ENCODE measurements at regions not wholly inside any gene's neighbourhood (a gene's known extent, or its start where the extent isn't known, plus 50 kb on each side); places are given as distances from the start of the nearest gene placed in this dataset.

DNA sequence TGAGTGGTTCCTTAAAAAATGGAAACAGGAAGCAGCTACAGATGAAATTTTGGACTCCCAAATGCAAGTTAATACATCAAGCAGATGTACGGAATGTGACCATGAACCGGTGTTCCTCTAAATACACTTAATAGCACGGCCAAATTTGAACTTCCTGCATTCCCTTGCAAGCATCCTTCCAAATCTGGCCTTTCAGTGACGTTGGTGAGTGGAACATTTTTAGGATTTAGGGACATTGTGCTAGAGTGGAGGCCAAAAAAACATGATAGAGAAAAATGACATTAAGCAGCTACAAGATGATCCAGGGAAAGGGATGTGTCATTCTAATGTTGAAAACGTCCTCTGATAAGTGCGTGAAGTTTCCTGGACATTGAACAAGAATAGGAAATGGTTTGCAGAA lies 62.1 kb downstream of the CTAGE1 start:
- TF ChIP-seq POLR2AphosphoS5 (IDR thresholded peaks at IDR 0.05; ENCODE audit: low read depth, low read length) (no peak), TAF1 (IDR thresholded peaks at IDR 0.05; ENCODE audit: borderline replicate concordance, insufficient read depth, low read length) (no peak)
- TF ChIP-seq, protein P1, sequence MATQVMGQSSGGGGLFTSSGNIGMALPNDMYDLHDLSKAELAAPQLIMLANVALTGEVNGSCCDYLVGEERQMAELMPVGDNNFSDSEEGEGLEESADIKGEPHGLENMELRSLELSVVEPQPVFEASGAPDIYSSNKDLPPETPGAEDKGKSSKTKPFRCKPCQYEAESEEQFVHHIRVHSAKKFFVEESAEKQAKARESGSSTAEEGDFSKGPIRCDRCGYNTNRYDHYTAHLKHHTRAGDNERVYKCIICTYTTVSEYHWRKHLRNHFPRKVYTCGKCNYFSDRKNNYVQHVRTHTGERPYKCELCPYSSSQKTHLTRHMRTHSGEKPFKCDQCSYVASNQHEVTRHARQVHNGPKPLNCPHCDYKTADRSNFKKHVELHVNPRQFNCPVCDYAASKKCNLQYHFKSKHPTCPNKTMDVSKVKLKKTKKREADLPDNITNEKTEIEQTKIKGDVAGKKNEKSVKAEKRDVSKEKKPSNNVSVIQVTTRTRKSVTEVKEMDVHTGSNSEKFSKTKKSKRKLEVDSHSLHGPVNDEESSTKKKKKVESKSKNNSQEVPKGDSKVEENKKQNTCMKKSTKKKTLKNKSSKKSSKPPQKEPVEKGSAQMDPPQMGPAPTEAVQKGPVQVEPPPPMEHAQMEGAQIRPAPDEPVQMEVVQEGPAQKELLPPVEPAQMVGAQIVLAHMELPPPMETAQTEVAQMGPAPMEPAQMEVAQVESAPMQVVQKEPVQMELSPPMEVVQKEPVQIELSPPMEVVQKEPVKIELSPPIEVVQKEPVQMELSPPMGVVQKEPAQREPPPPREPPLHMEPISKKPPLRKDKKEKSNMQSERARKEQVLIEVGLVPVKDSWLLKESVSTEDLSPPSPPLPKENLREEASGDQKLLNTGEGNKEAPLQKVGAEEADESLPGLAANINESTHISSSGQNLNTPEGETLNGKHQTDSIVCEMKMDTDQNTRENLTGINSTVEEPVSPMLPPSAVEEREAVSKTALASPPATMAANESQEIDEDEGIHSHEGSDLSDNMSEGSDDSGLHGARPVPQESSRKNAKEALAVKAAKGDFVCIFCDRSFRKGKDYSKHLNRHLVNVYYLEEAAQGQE (IDR thresholded peaks at IDR 0.05; ENCODE audit: insufficient read depth in 1 of 2, low read depth in 2 of 2, low read length in 2 of 2): no peak

DNA sequence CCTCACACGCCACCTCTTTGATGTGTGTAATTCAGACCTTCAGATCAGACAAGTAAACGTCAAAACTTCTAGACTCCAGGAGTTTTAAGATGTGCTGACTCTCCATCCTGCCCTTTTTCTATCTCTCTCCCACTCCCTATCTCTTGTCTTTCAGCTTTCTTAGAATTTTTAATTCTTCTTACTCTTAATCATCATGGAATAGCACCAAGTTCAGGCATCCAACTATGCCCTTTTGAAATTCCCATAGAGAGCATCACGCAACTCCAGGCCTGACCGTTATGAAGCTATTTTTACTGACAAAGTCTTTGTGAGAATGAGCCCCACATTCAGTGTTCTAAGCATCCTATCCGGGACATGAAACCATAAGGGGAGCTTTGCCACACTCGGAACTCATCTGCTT lies 62.6 kb downstream of the CTAGE1 start:
- TF ChIP-seq, protein P1 (IDR thresholded peaks at IDR 0.05; ENCODE audit: insufficient read depth in 1 of 2, low read depth in 2 of 2, low read length in 2 of 2): no peak
- no peak for TF ChIP-seq TAF1 (IDR thresholded peaks at IDR 0.05; ENCODE audit: borderline replicate concordance, insufficient read depth, low read length)
- no peak for TF ChIP-seq SIN3A (IDR thresholded peaks at IDR 0.05; ENCODE audit: borderline replicate concordance, insufficient read depth, low read length)

DNA sequence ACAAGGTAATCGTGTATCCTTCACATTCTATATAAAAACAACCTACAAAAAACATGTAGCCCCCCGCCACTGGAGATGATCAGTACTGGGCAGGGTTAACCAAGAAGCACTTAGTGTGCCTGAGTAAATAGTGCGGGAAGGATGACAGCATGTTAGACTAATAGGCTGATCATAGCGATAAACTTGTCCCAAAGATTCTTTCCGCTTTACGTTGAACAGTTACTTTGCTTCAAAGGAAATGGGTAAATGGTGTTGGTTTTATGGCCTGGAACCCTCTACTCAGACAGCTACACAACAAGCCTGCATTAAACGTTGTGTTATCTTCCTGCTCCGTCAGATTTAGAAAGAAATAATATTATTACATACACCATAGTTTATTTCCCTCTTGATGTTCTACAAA lies 67.7 kb downstream of the CTAGE1 start:
- TF ChIP-seq TAF1 (IDR thresholded peaks at IDR 0.05; ENCODE audit: borderline replicate concordance, insufficient read depth, low read length): no peak

DNA sequence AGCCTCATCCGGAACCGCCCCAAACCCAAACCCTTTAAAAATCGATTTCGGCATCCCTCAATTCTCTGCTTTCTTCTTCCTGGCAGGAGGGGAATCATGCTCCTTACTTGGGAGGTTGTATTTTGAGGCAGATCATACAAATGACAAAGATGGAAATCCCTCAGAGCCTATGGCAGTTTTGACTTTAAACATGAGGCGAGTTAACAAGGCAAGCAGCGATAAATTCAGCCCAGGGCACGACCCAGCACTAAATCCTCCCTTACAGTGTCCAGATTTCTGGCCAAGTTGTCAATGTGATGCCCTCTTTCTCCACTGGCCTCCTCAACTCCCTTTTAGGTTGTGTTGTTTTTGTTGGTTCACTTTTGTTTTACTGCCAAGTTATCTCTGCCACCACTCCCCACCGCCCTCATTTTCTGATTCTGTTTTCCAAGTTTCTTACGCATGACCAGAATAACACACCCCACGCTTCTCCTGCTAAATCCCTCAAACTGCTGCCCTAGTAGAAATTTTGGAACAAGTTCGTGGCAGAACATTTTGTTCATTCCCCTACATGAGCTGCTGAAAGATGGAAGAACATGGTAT lies 68.3 kb downstream of the CTAGE1 start:
- TF ChIP-seq, protein P1 (IDR thresholded peaks at IDR 0.05; ENCODE audit: insufficient read depth in 1 of 2, low read depth in 2 of 2, low read length in 2 of 2): no peak
- no peak for TF ChIP-seq SIN3A (IDR thresholded peaks at IDR 0.05; ENCODE audit: borderline replicate concordance, insufficient read depth, low read length)
- TF ChIP-seq POLR2AphosphoS5 (IDR thresholded peaks at IDR 0.05; ENCODE audit: low read depth, low read length): no peak
- no peak for TF ChIP-seq FOXP2 (optimal IDR thresholded peaks at IDR 0.05; ENCODE audit: borderline replicate concordance, extremely low read depth, extremely low read length, insufficient read depth)
- TF ChIP-seq TAF1 (IDR thresholded peaks at IDR 0.05; ENCODE audit: borderline replicate concordance, insufficient read depth, low read length): no peak

DNA sequence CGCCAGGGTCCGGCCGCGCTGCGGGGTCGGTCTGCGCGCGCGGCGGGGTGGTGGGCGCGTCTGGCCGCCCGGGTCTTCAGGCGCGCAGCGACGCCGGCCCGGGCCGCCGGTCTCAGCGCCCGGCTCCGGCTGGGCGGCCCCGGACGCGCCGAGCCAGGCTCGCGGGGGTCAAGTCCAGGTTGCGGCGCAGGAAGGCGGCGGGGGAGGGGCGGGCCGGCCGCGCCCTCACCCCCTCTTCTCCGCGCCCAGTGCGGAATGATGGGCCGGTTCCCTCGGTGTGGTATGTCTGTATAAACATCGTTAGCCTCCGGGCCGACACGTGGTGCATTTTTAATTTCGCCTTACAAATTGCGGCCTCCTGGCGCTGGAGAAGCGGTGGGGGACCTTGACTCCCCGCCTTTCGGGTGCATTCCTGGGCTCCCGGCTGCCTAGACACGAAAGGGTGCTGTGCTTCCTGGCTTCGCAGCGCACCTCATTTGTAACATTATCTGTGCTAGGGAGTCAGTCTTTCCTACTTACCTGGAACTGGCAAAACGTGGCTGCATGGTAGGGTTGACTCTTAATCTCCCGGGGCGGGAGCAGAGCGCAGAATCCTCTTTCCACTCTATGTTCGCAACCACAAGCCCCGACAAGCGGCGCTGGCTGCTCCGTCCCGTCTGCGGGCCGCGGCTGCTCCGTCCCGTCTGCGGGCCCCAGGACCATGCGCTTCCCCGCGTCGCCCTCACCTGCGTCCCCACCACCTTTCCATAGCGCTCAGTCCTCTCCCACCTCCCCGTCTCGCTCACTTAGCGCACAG lies 69.0 kb downstream of the CTAGE1 start:
- TF ChIP-seq SIN3A (IDR thresholded peaks at IDR 0.05; ENCODE audit: borderline replicate concordance, insufficient read depth, low read length) (no peak), FOXP2 (optimal IDR thresholded peaks at IDR 0.05; ENCODE audit: borderline replicate concordance, extremely low read depth, extremely low read length, insufficient read depth) (no peak), TAF1 (IDR thresholded peaks at IDR 0.05; ENCODE audit: borderline replicate concordance, insufficient read depth, low read length) (no peak), POLR2AphosphoS5 (IDR thresholded peaks at IDR 0.05; ENCODE audit: low read depth, low read length) (no peak)
- TF ChIP-seq, protein P1 (IDR thresholded peaks at IDR 0.05; ENCODE audit: insufficient read depth in 1 of 2, low read depth in 2 of 2, low read length in 2 of 2): no peak
